Endothelial cell of umbilical vein (primary cell): ENCODE measurements at regions not wholly inside any gene's neighbourhood (a gene's known extent, or its start where the extent isn't known, plus 50 kb on each side); places are given as distances from the start of the nearest gene placed in this dataset.

ENCODE experiments used
- BruUV-seq: library from RNA; stranded (reverse); fragments of 400-500 nt; replicated peaks from 2 replicates; lab custom pipeline; 2021; lab: Mats Ljungman, UMichigan
- CTCF ChIA-PET: fragments of 300-600, 350-600 bp; sonication (Branson Sonifier 250); formaldehyde crosslinking; loops from one replicate; lab custom pipeline; 2021; ENCODE audit warnings: antibody characterized with exemption, inconsistent platforms; lab: Charles Lee
- POLR2A ChIA-PET: fragments of 300-600, 350-600 bp; sonication (Branson Sonifier 250); formaldehyde crosslinking; loops from one replicate; lab custom pipeline; 2021; ENCODE audit warnings: antibody characterized with exemption, inconsistent platforms; lab: Charles Lee
- DNase-seq: peaks from one replicate; pipeline ENCODE4 v3.0.0-alpha.2; 2011; ENCODE audit warnings: low read depth, low spot score
- FAIRE-seq: peaks from 2 replicates; lab custom pipeline; 2011; peaks lifted over from hg19 to GRCh38; lab: Jason Lieb, UNC
- H2AFZ ChIP-seq: 2 replicates; pipeline ENCODE4 v1.6.0; 2012; ENCODE audit warnings: low read depth, low read length, control low read depth, inconsistent platforms
- H3K27ac ChIP-seq: 2 replicates; pipeline ENCODE4 v1.5.1; 2011; ENCODE audit warnings: low read depth, mild to moderate bottlenecking, control low read depth, low read length, moderate library complexity; ENCODE audit not compliant: insufficient read depth
- H3K27me3 ChIP-seq, 2 experiments: 2 replicates each; pipeline versions ENCODE4 v1.6.0 to v1.6.1; 2011; ENCODE audit warnings: low read length in 2 of 2, mixed read lengths in 1 of 2; ENCODE audit not compliant: control insufficient read depth in 2 of 2, insufficient read depth in 2 of 2
- H3K36me3 ChIP-seq, 2 experiments: 2 replicates in 1 of 2; 3 replicates in 1 of 2; pipeline ENCODE4 v1.5.1; 2011; ENCODE audit warnings: low read length in 2 of 2, mild to moderate bottlenecking in 1 of 2, moderate library complexity in 1 of 2; ENCODE audit not compliant: control insufficient read depth in 2 of 2, insufficient read depth in 2 of 2; ENCODE audit errors: extremely low read depth in 1 of 2
- H3K4me1 ChIP-seq: 3 replicates; pipeline ENCODE4 v1.5.1; 2011; ENCODE audit warnings: mild to moderate bottlenecking, low read length; ENCODE audit not compliant: control insufficient read depth, insufficient read depth; ENCODE audit errors: extremely low read depth
- H3K4me2 ChIP-seq: 2 replicates; pipeline ENCODE4 v1.6.1; 2011; ENCODE audit warnings: low read length, control low read depth, mixed read lengths; ENCODE audit not compliant: insufficient read depth
- H3K4me3 ChIP-seq, 3 experiments: fragments of 200-600 bp in 1 of 3; sonication (generic), shearing (Covaris generic) in 1 of 3; replicated peaks in 1 of 3; 2 replicates each; pipeline ENCODE4 v1.5.1; 2011 to 2016; ENCODE audit warnings: control low read depth in 3 of 3, low read length in 3 of 3, mild to moderate bottlenecking in 2 of 3, inconsistent platforms in 1 of 3, low read depth in 1 of 3, moderate library complexity in 1 of 3; ENCODE audit not compliant: insufficient read depth in 1 of 3
- H3K79me2 ChIP-seq: 2 replicates; pipeline ENCODE4 v1.6.0; 2012; ENCODE audit warnings: low read length, inconsistent platforms; ENCODE audit not compliant: control insufficient read depth, insufficient read depth
- H3K9ac ChIP-seq: replicated peaks from 2 replicates; pipeline ENCODE3; 2011; ENCODE audit warnings: low read length, control low read depth; ENCODE audit not compliant: insufficient read depth; ENCODE audit errors: extremely low read depth
- H3K9me1 ChIP-seq: replicated peaks from 3 replicates; pipeline ENCODE4 v1.6.0; 2011; ENCODE audit warnings: mild to moderate bottlenecking, low read length; ENCODE audit not compliant: control insufficient read depth, insufficient read depth; ENCODE audit errors: extremely low read depth
- H3K9me3 ChIP-seq: replicated peaks from 2 replicates; pipeline ENCODE4 v1.5.1; 2012; ENCODE audit warnings: low read length, inconsistent platforms; ENCODE audit not compliant: control insufficient read depth, insufficient read depth
- H4K20me1 ChIP-seq: replicated peaks from 2 replicates; pipeline ENCODE3; 2011; ENCODE audit warnings: mild to moderate bottlenecking, low read length; ENCODE audit not compliant: control insufficient read depth, insufficient read depth; ENCODE audit errors: extremely low read depth
- CTCF ChIP-seq, 2 donors: IDR thresholded peaks; 1 replicate in 1 of 2; 2 replicates in 1 of 2; pipeline ENCODE4 v1.5.1; 2011; ENCODE audit warnings: low read length in 2 of 2, mild to moderate bottlenecking in 2 of 2, moderate library complexity in 2 of 2, control low read depth in 1 of 2, inconsistent platforms in 1 of 2, low read depth in 1 of 2; ENCODE audit not compliant: insufficient read depth in 1 of 2; ENCODE audit errors: extremely low read depth in 1 of 2
- EZH2 ChIP-seq: IDR thresholded peaks from 2 replicates; pipeline ENCODE4 v1.6.1; 2012; ENCODE audit warnings: borderline replicate concordance, low read depth, mild to moderate bottlenecking, moderate library complexity, low read length, inconsistent platforms; ENCODE audit not compliant: severe bottlenecking
- FOS ChIP-seq: IDR thresholded peaks from 2 replicates; pipeline ENCODE4 v1.6.1; 2011; ENCODE audit warnings: mild to moderate bottlenecking, low read length, moderate library complexity, borderline replicate concordance; ENCODE audit not compliant: insufficient read depth
- GATA2 ChIP-seq: IDR thresholded peaks from 2 replicates; pipeline ENCODE4 v1.7.0; 2011; ENCODE audit warnings: low read depth, mild to moderate bottlenecking, moderate library complexity, mixed read lengths, low read length; ENCODE audit not compliant: insufficient read length, insufficient read depth
- JUN ChIP-seq: IDR thresholded peaks from 2 replicates; pipeline ENCODE4 v1.6.1; 2011; ENCODE audit warnings: borderline replicate concordance, low read depth; ENCODE audit not compliant: insufficient read length, insufficient read depth
- MAX ChIP-seq: IDR thresholded peaks from 2 replicates; pipeline ENCODE4 v1.6.1; 2011; ENCODE audit not compliant: insufficient read depth, insufficient read length
- MYC ChIP-seq: IDR thresholded peaks from one replicate; pipeline ENCODE4 v1.6.1; 2011; ENCODE audit warnings: mild to moderate bottlenecking, low read depth, low read length
- POLR2A ChIP-seq: IDR thresholded peaks from 2 replicates; pipeline ENCODE4 v1.6.1; 2012; ENCODE audit warnings: low read depth, mild to moderate bottlenecking, control low read depth, low read length
- POLR2AphosphoS5 ChIP-seq: IDR thresholded peaks from 2 replicates; pipeline ENCODE4 v1.6.1; 2012; ENCODE audit warnings: low read depth, mild to moderate bottlenecking, control low read depth, low read length, moderate library complexity; ENCODE audit not compliant: insufficient read depth
- dilution Hi-C: fragments of 300-500 bp; cut with MboI; formaldehyde crosslinking; loops from one replicate; pipeline ENCODE4 v1.15.0; 2019; ENCODE audit warnings: low sequenced_read_pairs; ENCODE audit not compliant: extremely low pct_ligation_motif_present
- intact Hi-C: fragments of 100-400 bp; cut with micrococcal nuclease; formaldehyde crosslinking; loops from one replicate; pipeline ENCODE4 v1.10.0; 2022

- intact Hi-C loops, result no loop called here
- H3K79me2 ChIP-seq, result no peaks in the 10 kb centered on the region
- POLR2A ChIA-PET, result no interaction called here
- H3K27ac ChIP-seq, result no peak overlapping the region
- no TSS peak for BruUV-seq
- no peak overlapping the region for H2AFZ ChIP-seq
- no peak overlapping the region for H3K4me3 ChIP-seq
- H3K9ac ChIP-seq, result no peak overlapping the region
- DNase-seq (no peak), FAIRE-seq (no peak)
- no peaks in the 10 kb centered on the region for H4K20me1 ChIP-seq
- H3K36me3 ChIP-seq, result no peaks in the 10 kb centered on the region
- CTCF ChIA-PET, result interaction anchor here (0.9 kb wide), 1 partner anchor 9 kb away, joined by 3 read pairs; no protein-coding TSS in a partner anchor
- H3K4me1 ChIP-seq, result no peaks in the 10 kb centered on the region
- H3K9me3 ChIP-seq, result no peaks in the 10 kb centered on the region
- H3K9me1 ChIP-seq, result no peaks in the 10 kb centered on the region
- TF ChIP-seq JUN, result no peak
- TF ChIP-seq MAX, result no peak
- TF ChIP-seq MYC, result no peak
- no peak for TF ChIP-seq POLR2A
- TF ChIP-seq GATA2, result no peak
- no peak for TF ChIP-seq EZH2
- no peak for TF ChIP-seq FOS
- TF ChIP-seq POLR2AphosphoS5, result no peak
- no peak for TF ChIP-seq CTCF (IDR thresholded peaks at IDR 0.05; ENCODE audit: extremely low read depth in 1 of 2, insufficient read depth in 1 of 2, low read depth in 1 of 2, low read length in 2 of 2)
- peaks cover 0 to 4% of the 10 kb centered on the region in 2 experiments for H3K27me3 ChIP-seq
- dilution Hi-C loops, result no loop called here
- H3K4me2 ChIP-seq, result no peak overlapping the region
These were observed 277.9 kb upstream of the BMP2 start for GRCh38 chr20:6489361-6490171.
